ENCODE measurements at regions not wholly inside any gene's neighbourhood (a gene's known extent, or its start where the extent isn't known, plus 50 kb on each side); places are given as distances from the start of the nearest gene placed in this dataset.

GRCh38 chr3:147813256-147813655 lies 404.1 kb downstream of the ZIC1 start:
- TF ChIP-seq CTCF (IDR thresholded peaks at IDR 0.05) (no peak), POLR2A (IDR thresholded peaks at IDR 0.05) (no peak)
